ENCODE measurements at regions not wholly inside any gene's neighbourhood (a gene's known extent, or its start where the extent isn't known, plus 50 kb on each side); places are given as distances from the start of the nearest gene placed in this dataset.

DNA sequence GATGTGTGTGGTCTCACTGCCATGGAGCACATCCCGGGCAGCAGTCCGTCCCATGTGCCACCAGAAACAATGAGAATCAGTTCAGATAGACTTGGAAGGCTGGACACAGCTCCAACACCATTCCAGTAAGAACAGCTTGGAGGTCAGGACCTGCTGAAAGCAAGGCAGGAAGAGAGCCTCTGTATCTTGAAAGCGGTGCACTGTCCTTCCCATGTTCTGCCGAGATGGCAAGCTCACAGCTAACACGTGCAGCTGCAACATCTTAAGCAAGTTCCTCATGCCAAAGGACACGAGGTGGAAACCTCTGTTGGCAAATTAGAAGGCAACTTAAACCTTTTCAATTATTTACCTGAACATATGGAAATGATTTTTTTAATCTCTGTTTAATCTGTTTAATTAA is 175.4 kb downstream of the DLEU7 start:
- DNase-seq (no peak), ATAC-seq (peak in 2 of 4 donors; percentile 30 to 32)
- intact Hi-C loops (cut with DNase I) = no loop called here
- no peaks in the 10 kb centered on the region for H3K9me3 ChIP-seq
- H3K27ac ChIP-seq = no peak overlapping the region
- H3K36me3 ChIP-seq = no peaks in the 10 kb centered on the region
- H3K4me3 ChIP-seq = no peak overlapping the region
- TF ChIP-seq, protein P1, sequence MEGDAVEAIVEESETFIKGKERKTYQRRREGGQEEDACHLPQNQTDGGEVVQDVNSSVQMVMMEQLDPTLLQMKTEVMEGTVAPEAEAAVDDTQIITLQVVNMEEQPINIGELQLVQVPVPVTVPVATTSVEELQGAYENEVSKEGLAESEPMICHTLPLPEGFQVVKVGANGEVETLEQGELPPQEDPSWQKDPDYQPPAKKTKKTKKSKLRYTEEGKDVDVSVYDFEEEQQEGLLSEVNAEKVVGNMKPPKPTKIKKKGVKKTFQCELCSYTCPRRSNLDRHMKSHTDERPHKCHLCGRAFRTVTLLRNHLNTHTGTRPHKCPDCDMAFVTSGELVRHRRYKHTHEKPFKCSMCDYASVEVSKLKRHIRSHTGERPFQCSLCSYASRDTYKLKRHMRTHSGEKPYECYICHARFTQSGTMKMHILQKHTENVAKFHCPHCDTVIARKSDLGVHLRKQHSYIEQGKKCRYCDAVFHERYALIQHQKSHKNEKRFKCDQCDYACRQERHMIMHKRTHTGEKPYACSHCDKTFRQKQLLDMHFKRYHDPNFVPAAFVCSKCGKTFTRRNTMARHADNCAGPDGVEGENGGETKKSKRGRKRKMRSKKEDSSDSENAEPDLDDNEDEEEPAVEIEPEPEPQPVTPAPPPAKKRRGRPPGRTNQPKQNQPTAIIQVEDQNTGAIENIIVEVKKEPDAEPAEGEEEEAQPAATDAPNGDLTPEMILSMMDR (IDR thresholded peaks at IDR 0.05) = no peak
- no peak for TF ChIP-seq POLR2A (IDR thresholded peaks at IDR 0.05)
- peaks cover 0 to 9% (median 0%) of the 10 kb centered on the region in 4 donors for H3K4me1 ChIP-seq
- WGBS (ENCODE audit: insufficient coverage, low coverage, low lambda C conversion rate, missing lambda C conversion rate) = 51% methylated on average over 4 of the region's 6 CpGs
- no peaks in the 10 kb centered on the region for H3K27me3 ChIP-seq

DNA sequence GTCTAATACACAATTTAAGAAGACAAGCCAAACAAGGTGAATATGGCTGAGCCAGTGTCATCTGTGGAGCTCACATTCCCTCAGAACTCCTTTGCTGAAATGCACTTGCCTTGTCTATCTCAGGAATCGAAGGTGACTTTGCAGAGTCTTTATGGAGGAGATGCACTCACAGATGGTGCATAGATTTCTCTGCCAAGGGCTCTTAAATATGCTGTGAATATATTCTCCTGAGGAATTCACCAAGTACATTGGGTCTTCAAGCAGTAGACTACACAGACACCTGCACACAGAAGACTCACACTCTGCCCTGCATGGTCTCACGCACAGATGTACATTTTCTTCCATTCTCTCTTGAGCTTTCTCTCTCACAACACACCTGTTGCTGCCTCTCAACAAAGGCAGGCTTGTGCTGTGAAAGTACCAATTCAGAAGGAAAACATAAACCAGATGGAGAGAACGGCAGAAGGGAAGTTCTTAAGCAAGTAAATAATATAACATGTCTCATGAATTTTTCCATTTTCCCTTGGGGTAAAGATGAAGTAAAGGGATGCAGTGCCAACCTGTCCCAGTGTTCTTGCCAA is 174.7 kb downstream of the DLEU7 start:
- Histone ChIP-seq H3K4me1 (peaks cover 0 to 9% (median 0%) of the 10 kb centered on the region in 4 donors), H3K27me3 (no peaks in the 10 kb centered on the region), H3K9me3 (no peaks in the 10 kb centered on the region), H3K27ac (no peak overlapping the region), H3K36me3 (no peaks in the 10 kb centered on the region), H3K4me3 (no peak overlapping the region)
- intact Hi-C loops (cut with DNase I) = no loop called here
- 83% methylated on average over 3 of the region's 3 CpGs for WGBS (ENCODE audit: insufficient coverage, low coverage, low lambda C conversion rate, missing lambda C conversion rate)
- TF ChIP-seq, protein P1 (IDR thresholded peaks at IDR 0.05) = no peak
- no peak for TF ChIP-seq POLR2A (IDR thresholded peaks at IDR 0.05)
- no peak for ATAC-seq
- DNase-seq = no peak

DNA sequence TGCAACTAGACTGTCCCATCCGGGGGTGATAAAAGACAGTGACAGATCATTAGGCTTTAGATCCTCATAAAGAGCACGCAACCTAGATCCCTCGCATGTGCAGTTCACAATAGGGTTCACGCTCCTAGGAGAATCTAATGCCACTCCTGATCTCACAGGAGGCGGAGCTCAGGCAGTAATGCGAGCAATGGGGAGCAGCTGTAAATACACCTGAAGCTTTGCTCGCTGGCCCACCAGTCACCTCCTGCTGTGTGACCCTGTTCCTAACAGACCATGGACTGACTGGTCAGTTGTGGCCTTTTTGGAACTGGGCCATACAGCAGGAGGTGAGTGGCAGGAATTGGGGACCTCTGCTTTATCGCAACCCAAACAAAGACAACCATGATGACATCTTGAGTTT is 173.2 kb downstream of the DLEU7 start:
- Histone ChIP-seq H3K9me3 (no peaks in the 10 kb centered on the region), H3K4me3 (no peak overlapping the region), H3K4me1 (peaks cover 0 to 9% (median 0%) of the 10 kb centered on the region in 4 donors), H3K27me3 (no peaks in the 10 kb centered on the region), H3K27ac (no peak overlapping the region), H3K36me3 (no peaks in the 10 kb centered on the region)
- intact Hi-C loops (cut with DNase I) = no loop called here
- DNase-seq (no peak), ATAC-seq (no peak)
- WGBS (ENCODE audit: insufficient coverage, low coverage, low lambda C conversion rate, missing lambda C conversion rate) = 92% methylated on average over 7 of the region's 8 CpGs
- TF ChIP-seq POLR2A (IDR thresholded peaks at IDR 0.05) = no peak
- TF ChIP-seq, protein P1 (IDR thresholded peaks at IDR 0.05) = no peak

DNA sequence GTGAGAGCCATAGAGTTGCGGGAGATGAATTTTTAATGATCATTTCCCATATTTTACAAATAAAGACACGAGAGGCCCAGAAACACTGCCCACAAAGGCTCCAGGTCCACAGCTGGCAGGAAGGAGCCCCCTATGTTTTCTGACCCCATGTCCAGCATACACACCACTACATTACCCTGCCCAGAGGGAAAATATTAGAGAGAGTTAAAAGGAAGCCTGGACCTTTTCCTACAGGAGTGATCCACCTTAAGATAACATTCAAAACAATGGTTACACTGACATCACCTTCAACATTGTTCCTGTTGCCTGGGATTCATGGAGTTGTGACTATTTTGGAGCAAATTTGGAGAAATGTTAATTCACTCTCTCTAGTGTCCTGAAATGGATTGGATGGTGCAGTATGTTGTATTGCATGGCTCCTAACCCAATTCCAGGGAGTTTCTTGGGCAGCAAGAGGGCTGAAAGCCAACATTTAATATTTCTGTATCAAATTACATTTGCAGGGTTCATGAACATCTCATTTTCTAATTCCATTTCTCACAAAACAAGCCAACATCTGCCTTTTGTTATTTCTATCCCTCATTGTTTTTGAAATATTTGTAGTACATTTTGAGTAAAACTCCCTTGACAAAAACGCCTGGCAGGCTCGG is 172.5 kb downstream of the DLEU7 start:
- ATAC-seq (no peak), DNase-seq (no peak)
- TF ChIP-seq POLR2A (IDR thresholded peaks at IDR 0.05) = no peak
- TF ChIP-seq, protein P1 (IDR thresholded peaks at IDR 0.05) = no peak
- H3K4me1 ChIP-seq = peaks cover 0 to 9% (median 0%) of the 10 kb centered on the region in 4 donors
- no peaks in the 10 kb centered on the region for H3K27me3 ChIP-seq
- intact Hi-C loops (cut with DNase I) = no loop called here
- WGBS (ENCODE audit: insufficient coverage, low coverage, low lambda C conversion rate, missing lambda C conversion rate) = 82% methylated on average over 4 of the region's 4 CpGs
- no peak overlapping the region for H3K4me3 ChIP-seq
- H3K27ac ChIP-seq = no peak overlapping the region
- H3K9me3 ChIP-seq = no peaks in the 10 kb centered on the region
- no peaks in the 10 kb centered on the region for H3K36me3 ChIP-seq
